Stomach (tissue), 8 donors: ENCODE measurements at regions not wholly inside any gene's neighbourhood (a gene's known extent, or its start where the extent isn't known, plus 50 kb on each side); places are given as distances from the start of the nearest gene placed in this dataset.

Source experiments
- DNase-seq, 2 donors: peaks; one replicate each; pipeline versions ENCODE4 v3.0.0 to v3.0.0-alpha.2; 2013 to 2019
- H3K27ac ChIP-seq, 5 donors: fragments of 200-600 bp in 4 of 5; sonication (generic) in 4 of 5; one replicate each; pipeline ENCODE4 v1.5.1; 2013 to 2019; ENCODE audit warnings: mild to moderate bottlenecking in 1 of 5, moderate library complexity in 1 of 5
- H3K27me3 ChIP-seq, 3 donors: fragments of 200-600 bp; sonication (generic); one replicate each; pipeline ENCODE4 v1.5.1; 2017 to 2019; ENCODE audit warnings: mixed run types in 1 of 3
- H3K36me3 ChIP-seq, 4 donors: fragments of 200-600 bp; sonication (generic); 1 replicate in 3 of 4; 2 replicates in 1 of 4; pipeline ENCODE4 v1.5.1; 2016 to 2019
- H3K4me1 ChIP-seq, 4 donors: fragments of 200-600 bp; sonication (generic); one replicate each; pipeline ENCODE4 v1.5.1; 2016 to 2019
- H3K4me3 ChIP-seq, 4 donors: fragments of 200-600 bp; sonication (generic) in 3 of 4; one replicate each; pipeline ENCODE4 v1.5.1; 2016 to 2019; ENCODE audit warnings: mild to moderate bottlenecking in 1 of 4
- H3K9me3 ChIP-seq, 4 donors: fragments of 200-600 bp; sonication (generic); one replicate each; pipeline ENCODE4 v1.5.1; 2016 to 2019
- EP300 ChIP-seq: sonication (generic); formaldehyde crosslinking; IDR thresholded peaks from one replicate; pipeline ENCODE4 v1.6.1; 2017; ENCODE audit warnings: antibody characterized with exemption
- POLR2A ChIP-seq, 4 donors: fragments of 450-650 bp; IDR thresholded peaks; one replicate each; pipeline ENCODE4 v1.6.1; 2016; ENCODE audit warnings: antibody characterized with exemption in 4 of 4, control low read depth in 2 of 4, mild to moderate bottlenecking in 1 of 4, moderate library complexity in 1 of 4
- POLR2AphosphoS5 ChIP-seq, 3 donors: sonication (generic); formaldehyde crosslinking; IDR thresholded peaks; one replicate each; pipeline ENCODE4 v1.6.1; 2016; ENCODE audit warnings: antibody characterized with exemption in 3 of 3
- WGBS, 5 donors: extraction: QIAGEN DNeasy Blood & Tissue Kit in 3 of 5; methylation state at CpG; one replicate each; pipeline versions ENCODE4 v1.1.5 to v1.1.7; 2013 to 2018; 5-methylcytosine and 5-hydroxymethylcytosine counted together
- intact Hi-C: fragments of 100-400 bp; cut with DNase I; formaldehyde crosslinking; loops from one replicate; pipeline ENCODE4 v1.15.1; 2023; ENCODE audit warnings: low total_unique reads
- TF ChIP-seq, protein P1 (sequence below), 7 experiments: fragments of 450-650 bp in 4 of 7; fragments of 200-600 bp in 3 of 7; sonication (generic) in 3 of 7; IDR thresholded peaks; one replicate each; pipeline ENCODE4 v1.5.1; 2016 to 2019; ENCODE audit warnings: antibody characterized with exemption in 7 of 7, control low read depth in 2 of 7, mild to moderate bottlenecking in 1 of 7
- donor health status: healthy with polysubstance abuse.
- donor health status: Bipolar disorder and iron deficiency.
- donor health status: healthy.

DNA sequence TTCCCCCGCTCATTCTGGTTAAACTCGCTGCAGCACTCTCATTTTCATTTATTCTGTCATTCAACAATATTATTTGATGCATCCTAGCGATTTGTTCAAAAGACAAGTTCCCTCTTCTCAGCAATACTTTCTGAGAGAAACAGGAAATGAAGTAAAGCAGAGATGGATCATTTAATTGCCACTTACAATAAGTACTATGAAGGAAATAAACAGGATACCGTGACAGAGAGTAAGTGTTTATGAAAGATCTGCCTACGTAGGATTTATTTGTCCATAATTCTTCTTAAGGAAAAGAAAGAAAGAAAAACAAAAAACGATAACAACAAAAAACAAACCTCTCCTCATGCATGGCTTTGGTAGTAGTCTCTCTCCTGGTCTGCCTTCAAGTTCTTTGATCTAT lies 406.8 kb upstream of the ZNF608 start:
- H3K4me1 ChIP-seq = peaks cover 0 to 6% (median 2%) of the 10 kb centered on the region in 4 donors
- no peak for DNase-seq
- H3K4me3 ChIP-seq = no peak overlapping the region
- no peaks in the 10 kb centered on the region for H3K27me3 ChIP-seq
- H3K9me3 ChIP-seq = no peaks in the 10 kb centered on the region
- TF ChIP-seq POLR2AphosphoS5 (IDR thresholded peaks at IDR 0.05) = no peak
- TF ChIP-seq POLR2A (IDR thresholded peaks at IDR 0.05) = no peak
- TF ChIP-seq, protein P1, sequence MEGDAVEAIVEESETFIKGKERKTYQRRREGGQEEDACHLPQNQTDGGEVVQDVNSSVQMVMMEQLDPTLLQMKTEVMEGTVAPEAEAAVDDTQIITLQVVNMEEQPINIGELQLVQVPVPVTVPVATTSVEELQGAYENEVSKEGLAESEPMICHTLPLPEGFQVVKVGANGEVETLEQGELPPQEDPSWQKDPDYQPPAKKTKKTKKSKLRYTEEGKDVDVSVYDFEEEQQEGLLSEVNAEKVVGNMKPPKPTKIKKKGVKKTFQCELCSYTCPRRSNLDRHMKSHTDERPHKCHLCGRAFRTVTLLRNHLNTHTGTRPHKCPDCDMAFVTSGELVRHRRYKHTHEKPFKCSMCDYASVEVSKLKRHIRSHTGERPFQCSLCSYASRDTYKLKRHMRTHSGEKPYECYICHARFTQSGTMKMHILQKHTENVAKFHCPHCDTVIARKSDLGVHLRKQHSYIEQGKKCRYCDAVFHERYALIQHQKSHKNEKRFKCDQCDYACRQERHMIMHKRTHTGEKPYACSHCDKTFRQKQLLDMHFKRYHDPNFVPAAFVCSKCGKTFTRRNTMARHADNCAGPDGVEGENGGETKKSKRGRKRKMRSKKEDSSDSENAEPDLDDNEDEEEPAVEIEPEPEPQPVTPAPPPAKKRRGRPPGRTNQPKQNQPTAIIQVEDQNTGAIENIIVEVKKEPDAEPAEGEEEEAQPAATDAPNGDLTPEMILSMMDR (IDR thresholded peaks at IDR 0.05) = no peak
- TF ChIP-seq EP300 = no peak
- H3K27ac ChIP-seq = no peak overlapping the region
- 48 to 52% (median 48%) methylated on average over 6 of the region's 6 CpGs for WGBS, 5 donors
- intact Hi-C loops = no loop called here
- H3K36me3 ChIP-seq = no peaks in the 10 kb centered on the region

DNA sequence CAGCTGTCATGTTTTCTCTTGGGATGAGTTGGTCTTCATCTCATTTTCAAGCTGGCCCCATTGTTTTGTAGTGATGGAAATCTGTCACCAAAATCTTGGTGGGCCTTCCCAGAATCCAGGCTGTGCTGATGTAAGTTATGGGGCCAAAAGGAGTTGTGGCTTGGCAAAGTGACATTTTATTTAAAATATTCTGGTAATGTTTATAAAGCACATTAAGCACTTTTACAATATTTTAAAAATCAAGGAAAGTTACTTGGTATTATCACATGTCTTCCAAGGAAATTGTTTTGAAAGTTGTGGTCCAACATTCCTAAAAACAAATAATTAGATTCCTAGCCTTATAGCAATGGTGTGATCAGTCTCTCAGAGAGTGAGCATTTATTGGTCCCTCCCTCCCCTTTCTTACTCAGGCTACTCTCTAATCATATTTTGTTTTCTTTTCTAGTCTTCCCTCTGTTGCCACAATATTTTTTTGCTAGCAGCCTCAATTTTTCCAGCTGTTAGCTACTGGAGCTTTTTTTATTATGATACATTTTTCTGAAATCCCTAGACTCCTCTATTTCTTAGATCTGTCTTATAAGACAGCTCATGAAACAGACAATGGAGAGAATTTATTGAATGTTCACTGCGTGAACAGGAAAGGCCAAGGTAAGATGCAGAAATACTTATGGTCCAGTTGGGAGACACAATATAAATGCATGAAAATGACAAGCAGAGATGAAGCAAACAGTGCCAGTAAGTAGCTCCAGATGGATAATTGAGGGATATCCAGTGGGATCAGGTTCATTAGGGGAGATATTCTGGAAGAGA lies 408.1 kb upstream of the ZNF608 start:
- Histone ChIP-seq H3K9me3 (no peaks in the 10 kb centered on the region), H3K27me3 (no peaks in the 10 kb centered on the region), H3K4me1 (peaks cover 0 to 6% (median 2%) of the 10 kb centered on the region in 4 donors), H3K27ac (no peak overlapping the region), H3K36me3 (no peaks in the 10 kb centered on the region), H3K4me3 (no peak overlapping the region)
- no peak for DNase-seq
- TF ChIP-seq POLR2AphosphoS5 (IDR thresholded peaks at IDR 0.05) (no peak), POLR2A (IDR thresholded peaks at IDR 0.05) (no peak), EP300 (no peak)
- TF ChIP-seq, protein P1 (IDR thresholded peaks at IDR 0.05) = no peak
- intact Hi-C loops = no loop called here
- WGBS, 5 donors = 0 to 2% (median 0%) methylated on average over 1 of the region's 1 CpG

DNA sequence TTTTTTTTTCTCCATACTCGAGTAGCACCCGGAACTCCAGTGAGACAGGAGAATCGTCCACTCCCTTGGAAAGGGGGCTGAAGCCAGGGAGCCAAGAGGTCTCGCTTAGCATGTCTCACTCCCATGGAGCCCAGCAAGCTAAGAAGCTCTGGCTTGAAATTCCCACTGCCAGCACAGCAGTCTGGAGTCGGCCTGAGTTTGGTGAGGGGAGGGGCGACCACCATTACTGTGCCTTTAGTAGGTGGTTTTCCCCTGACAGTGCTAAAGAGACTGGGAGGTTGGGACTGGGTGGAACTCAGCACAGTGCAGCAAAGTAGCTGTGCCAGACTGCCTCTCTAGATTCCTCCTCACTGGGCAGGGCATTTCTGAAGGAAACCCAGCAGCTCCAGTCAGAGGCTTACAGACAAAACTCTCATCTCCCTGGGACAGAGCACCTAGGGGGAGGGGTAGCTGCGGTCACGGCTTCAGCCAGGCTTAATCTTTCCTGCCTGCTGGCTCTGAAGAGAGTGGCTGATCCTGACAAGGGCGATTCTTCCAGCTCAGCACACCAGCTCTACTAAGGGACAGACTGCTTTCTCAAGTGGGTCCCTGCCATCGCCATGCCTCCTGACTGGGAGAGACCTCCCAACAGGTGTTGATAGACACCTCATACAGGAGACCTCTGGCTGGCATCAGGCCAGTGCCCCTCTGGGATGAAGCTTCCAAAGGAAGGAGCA lies 414.5 kb upstream of the ZNF608 start:
- 69 to 75% (median 74%) methylated on average over 6 to 10 of the region's 10 CpGs for WGBS, 5 donors
- TF ChIP-seq POLR2AphosphoS5 (IDR thresholded peaks at IDR 0.05) = no peak
- TF ChIP-seq POLR2A (IDR thresholded peaks at IDR 0.05) = no peak
- TF ChIP-seq, protein P1 (IDR thresholded peaks at IDR 0.05) = no peak
- no peak for TF ChIP-seq EP300
- H3K27ac ChIP-seq = no peak overlapping the region
- DNase-seq = no peak
- intact Hi-C loops = no loop called here
- H3K27me3 ChIP-seq = no peaks in the 10 kb centered on the region
- H3K36me3 ChIP-seq = no peaks in the 10 kb centered on the region
- H3K4me1 ChIP-seq = no peaks in the 10 kb centered on the region
- no peak overlapping the region for H3K4me3 ChIP-seq
- peaks cover 0 to 21% (median 10%) of the 10 kb centered on the region in 4 donors for H3K9me3 ChIP-seq

DNA sequence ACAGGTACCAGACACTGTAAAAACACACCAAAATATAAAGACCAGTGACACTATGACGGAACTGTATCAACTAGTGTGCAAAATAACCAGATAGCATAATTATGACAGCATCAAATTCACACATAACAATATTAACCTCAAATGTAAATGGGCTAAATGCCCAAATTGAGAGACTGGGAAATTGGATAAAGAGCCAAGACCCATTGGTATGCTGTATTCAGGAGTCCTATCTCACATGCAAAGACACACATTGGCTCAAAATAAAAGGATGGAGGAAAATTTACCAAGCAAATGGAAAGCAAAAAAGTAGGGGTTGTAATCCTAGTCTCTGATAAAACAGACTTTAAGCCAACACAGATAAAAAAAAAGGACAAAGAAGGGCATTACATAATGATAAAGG lies 416.3 kb upstream of the ZNF608 start:
- DNase-seq = no peak
- Histone ChIP-seq H3K9me3 (peaks cover 0 to 27% (median 16%) of the 10 kb centered on the region in 4 donors), H3K4me1 (no peaks in the 10 kb centered on the region), H3K36me3 (no peaks in the 10 kb centered on the region), H3K27me3 (no peaks in the 10 kb centered on the region), H3K27ac (no peak overlapping the region), H3K4me3 (no peak overlapping the region)
- intact Hi-C loops = no loop called here
- WGBS, 5 donors = 91 to 100% (median 96%) methylated on average over 1 of the region's 1 CpG
- TF ChIP-seq POLR2AphosphoS5 (IDR thresholded peaks at IDR 0.05) = no peak
- TF ChIP-seq EP300 = no peak
- TF ChIP-seq, protein P1 (IDR thresholded peaks at IDR 0.05) = no peak
- no peak for TF ChIP-seq POLR2A (IDR thresholded peaks at IDR 0.05)
